Heart left ventricle (tissue), 13 donors: ENCODE measurements at regions not wholly inside any gene's neighbourhood (a gene's known extent, or its start where the extent isn't known, plus 50 kb on each side); places are given as distances from the start of the nearest gene placed in this dataset.

ENCODE experiments used
- POLR2A ChIP-seq, 2 donors: fragments of 450-650 bp; IDR thresholded peaks; one replicate each; pipeline ENCODE4 v1.6.1; 2017; ENCODE audit warnings: antibody characterized with exemption in 2 of 2, mild to moderate bottlenecking in 2 of 2, moderate library complexity in 2 of 2
- TF ChIP-seq, protein P1 (sequence below), 12 donors: fragments of 200-600 bp; sonication (generic) in 4 of 12; IDR thresholded peaks; one replicate each; pipeline versions ENCODE4 v1.5.0 to v1.8.0; 2018 to 2022; ENCODE audit warnings: antibody characterized with exemption in 12 of 12, mild to moderate bottlenecking in 5 of 12
- donor health status: ischemic (EF 13 %, LVEDD 7.1; RV severe dilation, severe dysfunction).
- donor health status: DM: no; HTN: yes; CAD: no.
- donor health status: DM: no; HTN: no; CAD: no.
- donor health status: ischemic (EF 25% LVEDD 6.9; RV normal size, moderate dysfunction).
- donor health status: ischemic (EF 25% LVEDD 5.7; RV mildly dilated, moderate dysfunction).
- donor health status: ischemic (EF 35%, LVEDD 5.7; RV mildly dilated, moderate dysfunction).
- donor health status: nonischemic (EF 11% LVEDD 7.7; RV severe dilation, severe dysfunction).
- donor health status: DM: yes; HTN: yes; CAD: no.
- donor health status: PGD.
- donor health status: ischemic (EF 29% LVEDD 5.4; RV normal size, mild dysfunction).
- donor health status: nonischemic (EF 23%, LVEDD 6.1; RV moderate dilation, normal function).

DNA sequence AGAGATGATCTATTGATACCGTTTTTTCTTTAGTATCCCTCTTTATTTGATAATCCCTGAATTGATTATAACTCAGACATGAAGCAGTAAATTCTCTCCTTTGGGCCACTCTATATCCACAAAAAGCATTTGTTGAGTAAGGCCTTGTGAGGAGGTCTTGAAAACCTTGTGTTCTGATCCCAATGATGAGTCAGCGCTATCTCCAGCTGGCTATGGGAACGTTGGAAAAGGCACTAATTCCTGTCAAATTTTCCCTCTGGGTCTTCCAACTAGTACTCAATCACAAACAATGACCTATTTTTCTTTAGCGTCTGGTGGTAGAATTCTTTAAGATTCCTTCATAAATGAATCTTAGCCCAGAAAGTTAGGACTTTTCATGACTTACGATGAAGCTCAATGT lies 168.4 kb upstream of the LRIG3 start:
- TF ChIP-seq, protein P1, sequence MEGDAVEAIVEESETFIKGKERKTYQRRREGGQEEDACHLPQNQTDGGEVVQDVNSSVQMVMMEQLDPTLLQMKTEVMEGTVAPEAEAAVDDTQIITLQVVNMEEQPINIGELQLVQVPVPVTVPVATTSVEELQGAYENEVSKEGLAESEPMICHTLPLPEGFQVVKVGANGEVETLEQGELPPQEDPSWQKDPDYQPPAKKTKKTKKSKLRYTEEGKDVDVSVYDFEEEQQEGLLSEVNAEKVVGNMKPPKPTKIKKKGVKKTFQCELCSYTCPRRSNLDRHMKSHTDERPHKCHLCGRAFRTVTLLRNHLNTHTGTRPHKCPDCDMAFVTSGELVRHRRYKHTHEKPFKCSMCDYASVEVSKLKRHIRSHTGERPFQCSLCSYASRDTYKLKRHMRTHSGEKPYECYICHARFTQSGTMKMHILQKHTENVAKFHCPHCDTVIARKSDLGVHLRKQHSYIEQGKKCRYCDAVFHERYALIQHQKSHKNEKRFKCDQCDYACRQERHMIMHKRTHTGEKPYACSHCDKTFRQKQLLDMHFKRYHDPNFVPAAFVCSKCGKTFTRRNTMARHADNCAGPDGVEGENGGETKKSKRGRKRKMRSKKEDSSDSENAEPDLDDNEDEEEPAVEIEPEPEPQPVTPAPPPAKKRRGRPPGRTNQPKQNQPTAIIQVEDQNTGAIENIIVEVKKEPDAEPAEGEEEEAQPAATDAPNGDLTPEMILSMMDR (IDR thresholded peaks at IDR 0.05): no peak
- TF ChIP-seq POLR2A (IDR thresholded peaks at IDR 0.05): no peak
